ENCODE measurements at regions not wholly inside any gene's neighbourhood (a gene's known extent, or its start where the extent isn't known, plus 50 kb on each side); places are given as distances from the start of the nearest gene placed in this dataset.
"Not testable (repeated sequence)": the region's sequence is repeated elsewhere in the genome, so short reads cannot be mapped to it uniquely, and the experiment has no call there.

GRCh38 chr10:62687230-62687748 lies 117.2 kb upstream of the ADO start:
- no peak overlapping the region for H3K4me3 ChIP-seq (ENCODE audit: low read length)
- no peaks in the 10 kb centered on the region for H3K36me3 ChIP-seq (ENCODE audit: insufficient read depth, low read length)
- H3K27me3 ChIP-seq (ENCODE audit: insufficient read depth, low read length), result no peaks in the 10 kb centered on the region
- peaks cover 23% of the 10 kb centered on the region for H3K4me1 ChIP-seq (ENCODE audit: insufficient read depth, low read length)
- no peaks in the 10 kb centered on the region for H3K9me3 ChIP-seq (ENCODE audit: low read length)
- no peak overlapping the region for H2AFZ ChIP-seq (ENCODE audit: low read depth, low read length)

GRCh38 chr10:62688971-62689700 lies 115.4 kb upstream of the ADO start:
- Histone ChIP-seq H2AFZ (ENCODE audit: low read depth, low read length) (no peak overlapping the region), H3K4me3 (ENCODE audit: low read length) (no peak overlapping the region), H3K4me1 (ENCODE audit: insufficient read depth, low read length) (peaks cover 18% of the 10 kb centered on the region), H3K27me3 (ENCODE audit: insufficient read depth, low read length) (no peaks in the 10 kb centered on the region), H3K36me3 (ENCODE audit: insufficient read depth, low read length) (no peaks in the 10 kb centered on the region), H3K9me3 (ENCODE audit: low read length) (no peaks in the 10 kb centered on the region)

GRCh38 chr10:62689712-62690111 lies 114.8 kb upstream of the ADO start:
- no peak overlapping the region for H3K4me3 ChIP-seq (ENCODE audit: low read length)
- peaks cover 12% of the 10 kb centered on the region for H3K4me1 ChIP-seq (ENCODE audit: insufficient read depth, low read length)

GRCh38 chr10:62690703-62691102 lies 113.8 kb upstream of the ADO start:
- peaks cover 2% of the 10 kb centered on the region for H3K4me1 ChIP-seq (ENCODE audit: insufficient read depth, low read length)
- H3K4me3 ChIP-seq (ENCODE audit: low read length), result no peak overlapping the region
- no peaks in the 10 kb centered on the region for H3K9me3 ChIP-seq (ENCODE audit: low read length)
- no peak overlapping the region for H2AFZ ChIP-seq (ENCODE audit: low read depth, low read length)
- no peaks in the 10 kb centered on the region for H3K27me3 ChIP-seq (ENCODE audit: insufficient read depth, low read length)
- H3K36me3 ChIP-seq (ENCODE audit: insufficient read depth, low read length), result no peaks in the 10 kb centered on the region

More at GRCh38 chr10:62689712-62690111, 114.8 kb upstream of the ADO start:
- H2AFZ ChIP-seq (ENCODE audit: low read depth, low read length), result no peak overlapping the region
- H3K36me3 ChIP-seq (ENCODE audit: insufficient read depth, low read length), result no peaks in the 10 kb centered on the region
- no peaks in the 10 kb centered on the region for H3K9me3 ChIP-seq (ENCODE audit: low read length)
- H3K27me3 ChIP-seq (ENCODE audit: insufficient read depth, low read length), result no peaks in the 10 kb centered on the region

- no peaks in the 10 kb centered on the region for H3K27me3 ChIP-seq (ENCODE audit: insufficient read depth, low read length)
- no peaks in the 10 kb centered on the region for H3K36me3 ChIP-seq (ENCODE audit: insufficient read depth, low read length)
- no peak overlapping the region for H3K4me3 ChIP-seq (ENCODE audit: low read length)
- no peaks in the 10 kb centered on the region for H3K4me1 ChIP-seq (ENCODE audit: insufficient read depth, low read length)
- H3K9me3 ChIP-seq (ENCODE audit: low read length), result no peaks in the 10 kb centered on the region
- no peak overlapping the region for H2AFZ ChIP-seq (ENCODE audit: low read depth, low read length)
Observed at GRCh38 chr10:62691336-62691735, 113.2 kb upstream of the ADO start.

GRCh38 chr10:62692085-62692484 lies 112.4 kb upstream of the ADO start:
- no peaks in the 10 kb centered on the region for H3K36me3 ChIP-seq (ENCODE audit: insufficient read depth, low read length)
- H2AFZ ChIP-seq (ENCODE audit: low read depth, low read length), result no peak overlapping the region
- no peak overlapping the region for H3K4me3 ChIP-seq (ENCODE audit: low read length)
- no peaks in the 10 kb centered on the region for H3K9me3 ChIP-seq (ENCODE audit: low read length)
- H3K27me3 ChIP-seq (ENCODE audit: insufficient read depth, low read length), result no peaks in the 10 kb centered on the region
- no peaks in the 10 kb centered on the region for H3K4me1 ChIP-seq (ENCODE audit: insufficient read depth, low read length)

GRCh38 chr10:62693306-62693705 lies 111.2 kb upstream of the ADO start:
- Histone ChIP-seq H3K9me3 (ENCODE audit: low read length) (peaks cover 1% of the 10 kb centered on the region), H2AFZ (ENCODE audit: low read depth, low read length) (no peak overlapping the region), H3K27me3 (ENCODE audit: insufficient read depth, low read length) (no peaks in the 10 kb centered on the region), H3K4me1 (ENCODE audit: insufficient read depth, low read length) (no peaks in the 10 kb centered on the region), H3K36me3 (ENCODE audit: insufficient read depth, low read length) (no peaks in the 10 kb centered on the region), H3K4me3 (ENCODE audit: low read length) (no peak overlapping the region)

GRCh38 chr10:62694537-62695126 lies 109.9 kb upstream of the ADO start:
- H3K4me3 ChIP-seq (ENCODE audit: low read length), result no peak overlapping the region
- no peaks in the 10 kb centered on the region for H3K27me3 ChIP-seq (ENCODE audit: insufficient read depth, low read length)
- H3K9me3 ChIP-seq (ENCODE audit: low read length), result peaks cover 2% of the 10 kb centered on the region

GRCh38 chr10:62696798-62697197 lies 107.7 kb upstream of the ADO start:
- H3K27me3 ChIP-seq (ENCODE audit: insufficient read depth, low read length), result no peaks in the 10 kb centered on the region
- no peak overlapping the region for H3K4me3 ChIP-seq (ENCODE audit: low read length)
- H2AFZ ChIP-seq (ENCODE audit: low read depth, low read length), result no peak overlapping the region
- no peaks in the 10 kb centered on the region for H3K36me3 ChIP-seq (ENCODE audit: insufficient read depth, low read length)
- no peaks in the 10 kb centered on the region for H3K4me1 ChIP-seq (ENCODE audit: insufficient read depth, low read length)
- peaks cover 8% of the 10 kb centered on the region for H3K9me3 ChIP-seq (ENCODE audit: low read length)

More at GRCh38 chr10:62694537-62695126, 109.9 kb upstream of the ADO start:
- Histone ChIP-seq H2AFZ (ENCODE audit: low read depth, low read length) (no peak overlapping the region), H3K36me3 (ENCODE audit: insufficient read depth, low read length) (no peaks in the 10 kb centered on the region), H3K4me1 (ENCODE audit: insufficient read depth, low read length) (no peaks in the 10 kb centered on the region)

- H3K4me3 ChIP-seq (ENCODE audit: low read length), result no peak overlapping the region
- peaks cover 8% of the 10 kb centered on the region for H3K9me3 ChIP-seq (ENCODE audit: low read length)
Observed at GRCh38 chr10:62699148-62699547, 105.4 kb upstream of the ADO start.

GRCh38 chr10:62704121-62704520 lies 100.4 kb upstream of the ADO start:
- H3K4me3 ChIP-seq (ENCODE audit: low read length); H3K36me3 ChIP-seq (ENCODE audit: insufficient read depth, low read length); H3K27me3 ChIP-seq (ENCODE audit: insufficient read depth, low read length); H3K4me1 ChIP-seq (ENCODE audit: insufficient read depth, low read length); H2AFZ ChIP-seq (ENCODE audit: low read depth, low read length); H3K9me3 ChIP-seq (ENCODE audit: low read length): not testable (repeated sequence)

More at GRCh38 chr10:62699148-62699547, 105.4 kb upstream of the ADO start:
- Histone ChIP-seq H3K4me1 (ENCODE audit: insufficient read depth, low read length) (no peaks in the 10 kb centered on the region), H3K36me3 (ENCODE audit: insufficient read depth, low read length) (no peaks in the 10 kb centered on the region), H3K27me3 (ENCODE audit: insufficient read depth, low read length) (no peaks in the 10 kb centered on the region), H2AFZ (ENCODE audit: low read depth, low read length) (no peak overlapping the region)

- Histone ChIP-seq H3K36me3 (ENCODE audit: insufficient read depth, low read length) (no peaks in the 10 kb centered on the region), H3K4me3 (ENCODE audit: low read length) (no peak overlapping the region), H3K27me3 (ENCODE audit: insufficient read depth, low read length) (no peaks in the 10 kb centered on the region), H3K4me1 (ENCODE audit: insufficient read depth, low read length) (peaks cover 3% of the 10 kb centered on the region), H3K9me3 (ENCODE audit: low read length) (peaks cover 4% of the 10 kb centered on the region), H2AFZ (ENCODE audit: low read depth, low read length) (no peak overlapping the region)
Observed at GRCh38 chr10:62705789-62706188, 98.7 kb upstream of the ADO start.

GRCh38 chr10:62707810-62708209 lies 96.7 kb upstream of the ADO start:
- Histone ChIP-seq H3K36me3 (ENCODE audit: insufficient read depth, low read length) (no peaks in the 10 kb centered on the region), H3K4me3 (ENCODE audit: low read length) (no peak overlapping the region), H3K4me1 (ENCODE audit: insufficient read depth, low read length) (peaks cover 10% of the 10 kb centered on the region), H2AFZ (ENCODE audit: low read depth, low read length) (no peak overlapping the region), H3K9me3 (ENCODE audit: low read length) (no peaks in the 10 kb centered on the region), H3K27me3 (ENCODE audit: insufficient read depth, low read length) (no peaks in the 10 kb centered on the region)

Data from neuron (in vitro differentiated cells).